WTC11 (cell line): ENCODE measurements at regions not wholly inside any gene's neighbourhood (a gene's known extent, or its start where the extent isn't known, plus 50 kb on each side); places are given as distances from the start of the nearest gene placed in this dataset.

Source experiments
- ATAC-seq: fragments of 200-7000 bp; cut with Tn5 transposase; 2 replicates; pipeline ENCODE4 v1.10.0; 2021; ENCODE audit warnings: mild to moderate bottlenecking, moderate library complexity
- CTCF ChIA-PET: fragments of 300-600 bp; sonication (Branson Sonifier 250); formaldehyde crosslinking; loops from one replicate; lab custom pipeline; 2021; ENCODE audit warnings: antibody characterized with exemption; lab: Charles Lee
- POLR2A ChIA-PET: fragments of 350-600 bp; sonication (Branson Sonifier 250); formaldehyde crosslinking; loops from one replicate; lab custom pipeline; 2021; ENCODE audit warnings: antibody characterized with exemption; lab: Charles Lee
- DNase-seq: peaks from one replicate; pipeline ENCODE4 v3.0.0; 2021; ENCODE audit warnings: low spot score
- H3K27ac Mint-ChIP-seq: 2 replicates; pipeline ENCODE4 v1.8.0; 2021; ENCODE audit warnings: mixed read lengths
- H3K27me3 Mint-ChIP-seq: 2 replicates; pipeline ENCODE4 v1.8.0; 2021; ENCODE audit warnings: low read depth, mild to moderate bottlenecking, moderate library complexity, mixed read lengths
- H3K36me3 Mint-ChIP-seq: 2 replicates; pipeline ENCODE4 v1.8.0; 2021; ENCODE audit warnings: mixed read lengths
- H3K4me1 Mint-ChIP-seq: 2 replicates; pipeline ENCODE4 v1.8.0; 2022; ENCODE audit warnings: mixed read lengths
- H3K4me3 Mint-ChIP-seq: 2 replicates; pipeline ENCODE4 v1.8.0; 2021; ENCODE audit warnings: mild to moderate bottlenecking, moderate library complexity, mixed read lengths
- H3K9me3 Mint-ChIP-seq: 2 replicates; pipeline ENCODE4 v1.8.0; 2021; ENCODE audit warnings: mixed read lengths
- ATF1 ChIP-seq: sonication (generic); formaldehyde crosslinking; IDR thresholded peaks from 2 replicates; pipeline ENCODE4 v1.8.1; 2023; ENCODE audit warnings: mild to moderate bottlenecking, moderate library complexity, missing genetic modification reagents
- CREB1 ChIP-seq: sonication (generic); formaldehyde crosslinking; IDR thresholded peaks from 2 replicates; pipeline ENCODE4 v1.8.0; 2023; ENCODE audit warnings: mild to moderate bottlenecking, missing genetic modification reagents
- CREM ChIP-seq: sonication (generic); formaldehyde crosslinking; IDR thresholded peaks from 2 replicates; pipeline ENCODE4 v1.8.1; 2022; ENCODE audit warnings: mild to moderate bottlenecking, missing genetic modification reagents, moderate library complexity
- HMGA2 ChIP-seq: fragments of 250-450 bp; sonication (Bioruptor Pico); IDR thresholded peaks from 2 replicates; pipeline ENCODE4 v1.4.0; 2021; ENCODE audit warnings: mild to moderate bottlenecking, moderate library complexity
- NR3C1 ChIP-seq: sonication (generic); formaldehyde crosslinking; conservative IDR thresholded peaks from 2 replicates; pipeline ENCODE4 v1.8.1; 2023; ENCODE audit warnings: low read depth, mild to moderate bottlenecking, missing genetic modification reagents
- SMAD4 ChIP-seq: sonication (generic); formaldehyde crosslinking; IDR thresholded peaks from 2 replicates; pipeline ENCODE4 v1.8.0; 2022; ENCODE audit warnings: mild to moderate bottlenecking, missing genetic modification reagents
- SOX15 ChIP-seq: fragments of 250-450 bp; sonication (Bioruptor Pico); IDR thresholded peaks from 2 replicates; pipeline ENCODE4 v1.9.0; 2021; ENCODE audit warnings: mild to moderate bottlenecking
- TCF7 ChIP-seq: sonication (generic); formaldehyde crosslinking; IDR thresholded peaks from 2 replicates; pipeline ENCODE4 v1.8.0; 2022; ENCODE audit warnings: mild to moderate bottlenecking, low read depth, missing genetic modification reagents, moderate library complexity
- TP53 ChIP-seq: sonication (generic); formaldehyde crosslinking; IDR thresholded peaks from 2 replicates; pipeline ENCODE4 v1.8.1; 2023; ENCODE audit warnings: mild to moderate bottlenecking, missing genetic modification reagents
- ZNF138 ChIP-seq: sonication (generic); formaldehyde crosslinking; conservative IDR thresholded peaks from 2 replicates; pipeline ENCODE4 v1.8.1; 2022; ENCODE audit warnings: mild to moderate bottlenecking, moderate library complexity, missing genetic modification reagents
- ZNF423 ChIP-seq: fragments of 250-450 bp; sonication (Bioruptor Pico); IDR thresholded peaks from 2 replicates; pipeline ENCODE4 v2.1.2; 2022; ENCODE audit warnings: mild to moderate bottlenecking, moderate library complexity
- ZNF671 ChIP-seq: fragments of 250-450 bp; sonication (Bioruptor Pico); IDR thresholded peaks from 2 replicates; pipeline ENCODE4 v1.8.0; 2021; ENCODE audit warnings: mild to moderate bottlenecking
- TF ChIP-seq, protein P1 (sequence below): sonication (generic); formaldehyde crosslinking; IDR thresholded peaks from 2 replicates; pipeline ENCODE4 v1.8.0; 2023; ENCODE audit warnings: missing genetic modification reagents
- TF ChIP-seq, protein P2 (sequence below): sonication (generic); formaldehyde crosslinking; IDR thresholded peaks from 2 replicates; pipeline ENCODE4 v1.8.1; 2023; ENCODE audit warnings: mild to moderate bottlenecking, missing genetic modification reagents
- TF ChIP-seq, protein P3 (sequence below): sonication (generic); formaldehyde crosslinking; IDR thresholded peaks from 2 replicates; pipeline ENCODE4 v1.8.1; 2022; ENCODE audit warnings: low read depth, mild to moderate bottlenecking, moderate library complexity, missing genetic modification reagents, borderline replicate concordance
- TF ChIP-seq, protein P4 (sequence below): sonication (generic); formaldehyde crosslinking; IDR thresholded peaks from 2 replicates; pipeline ENCODE4 v1.8.1; 2022; ENCODE audit warnings: low read depth, missing genetic modification reagents, borderline replicate concordance
- TF ChIP-seq, protein P5 (sequence below): fragments of 250-450 bp; sonication (Bioruptor Pico); IDR thresholded peaks from 2 replicates; pipeline ENCODE4 v1.9.0; 2021; ENCODE audit warnings: mild to moderate bottlenecking
- TF ChIP-seq, protein P6 (sequence below): sonication (generic); formaldehyde crosslinking; IDR thresholded peaks from 2 replicates; pipeline ENCODE4 v1.8.0; 2022; ENCODE audit warnings: mild to moderate bottlenecking, missing genetic modification reagents
- TF ChIP-seq, protein P7 (sequence below): sonication (generic); formaldehyde crosslinking; IDR thresholded peaks from 2 replicates; pipeline ENCODE4 v1.8.1; 2022; ENCODE audit warnings: mild to moderate bottlenecking, missing genetic modification reagents, moderate library complexity, borderline replicate concordance

DNA sequence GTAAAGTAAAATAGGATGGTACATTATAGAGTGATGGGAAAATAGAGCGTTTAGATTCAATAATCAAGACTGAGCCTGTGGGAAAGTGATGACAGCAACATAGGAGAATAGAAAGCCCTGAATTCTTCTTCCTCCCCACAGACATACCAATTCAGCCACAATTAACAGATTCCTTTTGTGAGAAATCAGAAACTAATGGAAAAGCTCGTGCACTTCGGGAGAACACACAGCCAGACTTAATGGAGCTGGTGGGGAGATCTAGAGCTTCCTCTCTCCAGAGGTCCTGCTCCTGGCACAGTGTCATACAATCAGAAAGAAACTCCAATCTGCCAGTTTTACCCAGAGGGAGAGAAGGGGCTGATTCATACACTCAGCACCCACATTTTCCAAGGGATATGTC, 676.3 kb upstream of the BOD1L1 start:
- Mint-ChIP-seq H3K4me3 (no peak overlapping the region), H3K36me3 (no peaks in the 10 kb centered on the region), H3K27ac (no peak overlapping the region), H3K4me1 (peaks cover 12% of the 10 kb centered on the region), H3K9me3 (peaks cover 12% of the 10 kb centered on the region), H3K27me3 (no peaks in the 10 kb centered on the region)
- DNase-seq: no peak
- POLR2A ChIA-PET: no interaction called here
- CTCF ChIA-PET: no interaction called here
- ATAC-seq: no peak
- TF ChIP-seq, protein P1, sequence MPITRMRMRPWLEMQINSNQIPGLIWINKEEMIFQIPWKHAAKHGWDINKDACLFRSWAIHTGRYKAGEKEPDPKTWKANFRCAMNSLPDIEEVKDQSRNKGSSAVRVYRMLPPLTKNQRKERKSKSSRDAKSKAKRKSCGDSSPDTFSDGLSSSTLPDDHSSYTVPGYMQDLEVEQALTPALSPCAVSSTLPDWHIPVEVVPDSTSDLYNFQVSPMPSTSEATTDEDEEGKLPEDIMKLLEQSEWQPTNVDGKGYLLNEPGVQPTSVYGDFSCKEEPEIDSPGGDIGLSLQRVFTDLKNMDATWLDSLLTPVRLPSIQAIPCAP (CRISPR knock-in tag): no peak
- TF ChIP-seq, protein P2, sequence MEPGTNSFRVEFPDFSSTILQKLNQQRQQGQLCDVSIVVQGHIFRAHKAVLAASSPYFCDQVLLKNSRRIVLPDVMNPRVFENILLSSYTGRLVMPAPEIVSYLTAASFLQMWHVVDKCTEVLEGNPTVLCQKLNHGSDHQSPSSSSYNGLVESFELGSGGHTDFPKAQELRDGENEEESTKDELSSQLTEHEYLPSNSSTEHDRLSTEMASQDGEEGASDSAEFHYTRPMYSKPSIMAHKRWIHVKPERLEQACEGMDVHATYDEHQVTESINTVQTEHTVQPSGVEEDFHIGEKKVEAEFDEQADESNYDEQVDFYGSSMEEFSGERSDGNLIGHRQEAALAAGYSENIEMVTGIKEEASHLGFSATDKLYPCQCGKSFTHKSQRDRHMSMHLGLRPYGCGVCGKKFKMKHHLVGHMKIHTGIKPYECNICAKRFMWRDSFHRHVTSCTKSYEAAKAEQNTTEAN (CRISPR knock-in tag): no peak

DNA sequence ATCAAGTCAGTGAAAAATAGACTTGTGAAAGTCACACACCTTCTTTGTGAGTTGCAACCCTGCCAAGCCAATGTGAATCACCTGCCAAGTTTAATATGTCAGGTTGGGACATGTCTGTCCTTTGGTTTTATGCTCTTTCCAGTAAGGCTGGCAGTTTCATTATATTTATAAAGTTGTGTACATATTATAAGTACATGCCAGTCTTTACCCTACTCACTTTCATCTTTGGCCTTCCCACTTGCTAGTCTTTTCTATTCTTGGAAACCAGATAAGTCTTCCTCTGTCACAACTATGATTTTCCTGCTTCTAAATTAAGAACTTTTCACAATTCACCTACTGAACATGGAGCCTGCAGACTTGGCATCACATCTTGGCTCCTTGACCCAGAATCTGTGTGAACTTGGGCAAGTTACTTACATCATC, 680.7 kb upstream of the BOD1L1 start:
- no peaks in the 10 kb centered on the region for H3K36me3 Mint-ChIP-seq
- no peak for TF ChIP-seq HMGA2
- no peak for TF ChIP-seq SMAD4 (CRISPR knock-in tag)
- no peak for TF ChIP-seq NR3C1 (CRISPR knock-in tag)
- TF ChIP-seq TP53 (CRISPR knock-in tag): no peak
- TF ChIP-seq, protein P3, sequence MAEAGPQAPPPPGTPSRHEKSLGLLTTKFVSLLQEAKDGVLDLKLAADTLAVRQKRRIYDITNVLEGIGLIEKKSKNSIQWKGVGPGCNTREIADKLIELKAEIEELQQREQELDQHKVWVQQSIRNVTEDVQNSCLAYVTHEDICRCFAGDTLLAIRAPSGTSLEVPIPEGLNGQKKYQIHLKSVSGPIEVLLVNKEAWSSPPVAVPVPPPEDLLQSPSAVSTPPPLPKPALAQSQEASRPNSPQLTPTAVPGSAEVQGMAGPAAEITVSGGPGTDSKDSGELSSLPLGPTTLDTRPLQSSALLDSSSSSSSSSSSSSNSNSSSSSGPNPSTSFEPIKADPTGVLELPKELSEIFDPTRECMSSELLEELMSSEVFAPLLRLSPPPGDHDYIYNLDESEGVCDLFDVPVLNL (CRISPR knock-in tag): no peak
- TF ChIP-seq, all 79 proteins: peak for 0
- DNase-seq (no peak), ATAC-seq (no peak)
- ChIA-PET CTCF (no interaction called here), POLR2A (no interaction called here)
- peaks cover 12% of the 10 kb centered on the region for H3K4me1 Mint-ChIP-seq
- H3K27ac Mint-ChIP-seq: no peak overlapping the region
- no peaks in the 10 kb centered on the region for H3K27me3 Mint-ChIP-seq
- H3K9me3 Mint-ChIP-seq: peaks cover 10% of the 10 kb centered on the region
- no peak overlapping the region for H3K4me3 Mint-ChIP-seq

DNA sequence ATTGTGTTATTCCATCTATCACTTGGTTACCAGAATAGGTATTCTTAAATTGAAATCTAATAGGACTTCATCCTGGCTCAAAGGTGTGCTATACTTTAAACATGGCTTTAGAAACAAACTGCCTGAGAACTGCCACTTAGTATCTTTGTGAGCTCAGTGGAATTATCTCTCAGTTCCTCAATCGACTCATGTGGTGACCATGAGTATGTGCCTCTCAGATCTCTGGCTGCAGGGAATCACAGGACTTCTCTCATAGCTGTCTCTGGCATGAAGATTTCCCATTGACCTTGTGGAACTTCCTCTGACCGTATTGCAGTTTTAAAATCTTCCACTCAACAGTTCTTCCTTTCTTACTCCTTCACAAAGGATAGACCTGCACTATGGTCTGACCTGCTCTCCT, 681.9 kb upstream of the BOD1L1 start:
- DNase-seq: no peak
- TF ChIP-seq CREB1 (CRISPR knock-in tag) (no peak), ZNF671 (no peak), ZNF423 (CRISPR knock-in tag) (no peak), SOX15 (CRISPR knock-in tag) (no peak), ATF1 (CRISPR knock-in tag) (no peak), TCF7 (CRISPR knock-in tag) (no peak), CREM (CRISPR knock-in tag) (no peak), ZNF138 (CRISPR knock-in tag) (no peak)
- TF ChIP-seq, protein P4, sequence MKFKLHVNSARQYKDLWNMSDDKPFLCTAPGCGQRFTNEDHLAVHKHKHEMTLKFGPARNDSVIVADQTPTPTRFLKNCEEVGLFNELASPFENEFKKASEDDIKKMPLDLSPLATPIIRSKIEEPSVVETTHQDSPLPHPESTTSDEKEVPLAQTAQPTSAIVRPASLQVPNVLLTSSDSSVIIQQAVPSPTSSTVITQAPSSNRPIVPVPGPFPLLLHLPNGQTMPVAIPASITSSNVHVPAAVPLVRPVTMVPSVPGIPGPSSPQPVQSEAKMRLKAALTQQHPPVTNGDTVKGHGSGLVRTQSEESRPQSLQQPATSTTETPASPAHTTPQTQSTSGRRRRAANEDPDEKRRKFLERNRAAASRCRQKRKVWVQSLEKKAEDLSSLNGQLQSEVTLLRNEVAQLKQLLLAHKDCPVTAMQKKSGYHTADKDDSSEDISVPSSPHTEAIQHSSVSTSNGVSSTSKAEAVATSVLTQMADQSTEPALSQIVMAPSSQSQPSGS (CRISPR knock-in tag): no peak
- TF ChIP-seq, protein P5, sequence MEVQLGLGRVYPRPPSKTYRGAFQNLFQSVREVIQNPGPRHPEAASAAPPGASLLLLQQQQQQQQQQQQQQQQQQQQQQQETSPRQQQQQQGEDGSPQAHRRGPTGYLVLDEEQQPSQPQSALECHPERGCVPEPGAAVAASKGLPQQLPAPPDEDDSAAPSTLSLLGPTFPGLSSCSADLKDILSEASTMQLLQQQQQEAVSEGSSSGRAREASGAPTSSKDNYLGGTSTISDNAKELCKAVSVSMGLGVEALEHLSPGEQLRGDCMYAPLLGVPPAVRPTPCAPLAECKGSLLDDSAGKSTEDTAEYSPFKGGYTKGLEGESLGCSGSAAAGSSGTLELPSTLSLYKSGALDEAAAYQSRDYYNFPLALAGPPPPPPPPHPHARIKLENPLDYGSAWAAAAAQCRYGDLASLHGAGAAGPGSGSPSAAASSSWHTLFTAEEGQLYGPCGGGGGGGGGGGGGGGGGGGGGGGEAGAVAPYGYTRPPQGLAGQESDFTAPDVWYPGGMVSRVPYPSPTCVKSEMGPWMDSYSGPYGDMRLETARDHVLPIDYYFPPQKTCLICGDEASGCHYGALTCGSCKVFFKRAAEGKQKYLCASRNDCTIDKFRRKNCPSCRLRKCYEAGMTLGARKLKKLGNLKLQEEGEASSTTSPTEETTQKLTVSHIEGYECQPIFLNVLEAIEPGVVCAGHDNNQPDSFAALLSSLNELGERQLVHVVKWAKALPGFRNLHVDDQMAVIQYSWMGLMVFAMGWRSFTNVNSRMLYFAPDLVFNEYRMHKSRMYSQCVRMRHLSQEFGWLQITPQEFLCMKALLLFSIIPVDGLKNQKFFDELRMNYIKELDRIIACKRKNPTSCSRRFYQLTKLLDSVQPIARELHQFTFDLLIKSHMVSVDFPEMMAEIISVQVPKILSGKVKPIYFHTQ (CRISPR knock-in tag): no peak
- TF ChIP-seq, protein P6, sequence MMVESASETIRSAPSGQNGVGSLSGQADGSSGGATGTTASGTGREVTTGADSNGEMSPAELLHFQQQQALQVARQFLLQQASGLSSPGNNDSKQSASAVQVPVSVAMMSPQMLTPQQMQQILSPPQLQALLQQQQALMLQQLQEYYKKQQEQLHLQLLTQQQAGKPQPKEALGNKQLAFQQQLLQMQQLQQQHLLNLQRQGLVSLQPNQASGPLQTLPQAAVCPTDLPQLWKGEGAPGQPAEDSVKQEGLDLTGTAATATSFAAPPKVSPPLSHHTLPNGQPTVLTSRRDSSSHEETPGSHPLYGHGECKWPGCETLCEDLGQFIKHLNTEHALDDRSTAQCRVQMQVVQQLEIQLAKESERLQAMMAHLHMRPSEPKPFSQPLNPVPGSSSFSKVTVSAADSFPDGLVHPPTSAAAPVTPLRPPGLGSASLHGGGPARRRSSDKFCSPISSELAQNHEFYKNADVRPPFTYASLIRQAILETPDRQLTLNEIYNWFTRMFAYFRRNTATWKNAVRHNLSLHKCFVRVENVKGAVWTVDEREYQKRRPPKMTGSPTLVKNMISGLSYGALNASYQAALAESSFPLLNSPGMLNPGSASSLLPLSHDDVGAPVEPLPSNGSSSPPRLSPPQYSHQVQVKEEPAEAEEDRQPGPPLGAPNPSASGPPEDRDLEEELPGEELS (CRISPR knock-in tag): no peak
- TF ChIP-seq, protein P7, sequence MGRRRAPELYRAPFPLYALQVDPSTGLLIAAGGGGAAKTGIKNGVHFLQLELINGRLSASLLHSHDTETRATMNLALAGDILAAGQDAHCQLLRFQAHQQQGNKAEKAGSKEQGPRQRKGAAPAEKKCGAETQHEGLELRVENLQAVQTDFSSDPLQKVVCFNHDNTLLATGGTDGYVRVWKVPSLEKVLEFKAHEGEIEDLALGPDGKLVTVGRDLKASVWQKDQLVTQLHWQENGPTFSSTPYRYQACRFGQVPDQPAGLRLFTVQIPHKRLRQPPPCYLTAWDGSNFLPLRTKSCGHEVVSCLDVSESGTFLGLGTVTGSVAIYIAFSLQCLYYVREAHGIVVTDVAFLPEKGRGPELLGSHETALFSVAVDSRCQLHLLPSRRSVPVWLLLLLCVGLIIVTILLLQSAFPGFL (CRISPR knock-in tag): no peak
- TF ChIP-seq, protein P3 (CRISPR knock-in tag): no peak
- TF ChIP-seq, all 79 proteins: peak for 0
- no peak for ATAC-seq
- CTCF ChIA-PET: no interaction called here
- H3K36me3 Mint-ChIP-seq: no peaks in the 10 kb centered on the region
- no peaks in the 10 kb centered on the region for H3K27me3 Mint-ChIP-seq
- H3K4me3 Mint-ChIP-seq: no peak overlapping the region
- H3K4me1 Mint-ChIP-seq: peaks cover 12% of the 10 kb centered on the region
- no peak overlapping the region for H3K27ac Mint-ChIP-seq
- peaks cover 10% of the 10 kb centered on the region for H3K9me3 Mint-ChIP-seq
- POLR2A ChIA-PET: no interaction called here
